ENCODE measurements at regions not wholly inside any gene's neighbourhood (a gene's known extent, or its start where the extent isn't known, plus 50 kb on each side); places are given as distances from the start of the nearest gene placed in this dataset.

DNA sequence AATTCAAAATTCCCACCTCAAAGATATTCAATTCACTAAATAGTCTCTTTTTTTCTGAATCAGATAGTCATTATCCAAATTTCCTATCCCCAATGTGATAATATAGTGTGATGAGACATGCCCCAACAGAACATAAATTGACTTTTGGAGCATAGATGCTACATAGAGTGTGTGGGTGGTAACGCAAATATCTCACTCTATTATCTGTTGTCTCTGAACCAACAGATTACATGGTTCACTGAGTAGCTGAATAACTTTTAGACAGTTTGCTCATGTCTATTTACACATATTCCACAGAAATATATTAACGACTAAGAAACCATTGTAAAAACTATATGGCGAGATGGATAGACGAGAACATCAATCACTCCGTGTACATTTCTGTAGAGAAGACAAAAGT lies 209.9 kb downstream of the BARHL2 start:
- no peak for TF ChIP-seq EZH2 (IDR thresholded peaks at IDR 0.05; ENCODE audit: borderline replicate concordance)
- no peak for TF ChIP-seq CTCF (IDR thresholded peaks at IDR 0.05; ENCODE audit: poor library complexity)
- TF ChIP-seq EZH2phosphoT487 (IDR thresholded peaks at IDR 0.05; ENCODE audit: low read depth, severe bottlenecking, unreplicated experiment) = no peak
